Epithelial cell of proximal tubule (primary cell): ENCODE measurements at regions not wholly inside any gene's neighbourhood (a gene's known extent, or its start where the extent isn't known, plus 50 kb on each side); places are given as distances from the start of the nearest gene placed in this dataset.

Experiments used
- DNase-seq: peaks from one replicate; pipeline ENCODE4 v3.0.0-alpha.2; 2011; ENCODE audit warnings: low read depth
- H3K4me3 ChIP-seq: 2 replicates; pipeline ENCODE4 v1.5.1; 2011; ENCODE audit warnings: low read depth, mild to moderate bottlenecking, low read length
- CTCF ChIP-seq: conservative IDR thresholded peaks from 2 replicates; pipeline ENCODE4 v1.5.1; 2012; ENCODE audit warnings: low read depth, mild to moderate bottlenecking, low read length

GRCh38 chr13:72198042-72198441 is 331.0 kb upstream of the DACH1 start:
- no peak for TF ChIP-seq CTCF
- DNase-seq = no peak
- no peak overlapping the region for H3K4me3 ChIP-seq

GRCh38 chr13:72195044-72195704 is 328.2 kb upstream of the DACH1 start:
- H3K4me3 ChIP-seq = no peak overlapping the region
- TF ChIP-seq CTCF = no peak
- no peak for DNase-seq

- no peak for DNase-seq
- H3K4me3 ChIP-seq = no peak overlapping the region
- no peak for TF ChIP-seq CTCF
These were observed 327.5 kb upstream of the DACH1 start for GRCh38 chr13:72194523-72194922.

GRCh38 chr13:72186730-72187422 is 319.9 kb upstream of the DACH1 start:
- TF ChIP-seq CTCF = no peak
- no peak overlapping the region for H3K4me3 ChIP-seq
- DNase-seq = no peak

- no peak overlapping the region for H3K4me3 ChIP-seq
- no peak for TF ChIP-seq CTCF
- no peak for DNase-seq
These were observed 318.8 kb upstream of the DACH1 start for GRCh38 chr13:72185776-72186175.

GRCh38 chr13:72181661-72182060 is 314.7 kb upstream of the DACH1 start:
- H3K4me3 ChIP-seq = no peak overlapping the region
- no peak for TF ChIP-seq CTCF
- no peak for DNase-seq

- no peak overlapping the region for H3K4me3 ChIP-seq
- DNase-seq = peak; percentile 86
- no peak for TF ChIP-seq CTCF
These were observed 313.4 kb upstream of the DACH1 start for GRCh38 chr13:72180253-72180952.
